H7 (cell line): ENCODE measurements at regions not wholly inside any gene's neighbourhood (a gene's known extent, or its start where the extent isn't known, plus 50 kb on each side); places are given as distances from the start of the nearest gene placed in this dataset.
"Not testable (repeated sequence)": the region's sequence is repeated elsewhere in the genome, so short reads cannot be mapped to it uniquely, and the experiment has no call there.

Experiments
- DNase-seq: peaks from one replicate; pipeline ENCODE4 v3.0.0; 2012
- H3K27me3 ChIP-seq: 2 replicates; pipeline ENCODE4 v1.6.0; 2011; ENCODE audit warnings: mild to moderate bottlenecking, low read length; ENCODE audit not compliant: control insufficient read depth, insufficient read depth
- H3K36me3 ChIP-seq: replicated peaks from 2 replicates; pipeline ENCODE4 v1.5.1; 2011; ENCODE audit warnings: low read length; ENCODE audit not compliant: control insufficient read depth, insufficient read depth
- H3K4me3 ChIP-seq: 2 replicates; pipeline ENCODE4 v1.5.1; 2011; ENCODE audit warnings: low read depth, mild to moderate bottlenecking, control low read depth, low read length, moderate library complexity; ENCODE audit not compliant: insufficient read depth

GRCh38 chr14:48738186-48738925 lies 847.8 kb downstream of the RPS29 start:
- Histone ChIP-seq H3K36me3 (peaks cover 1% of the 10 kb centered on the region; the same call in 1 of the 2 replicates), H3K4me3 (no peak overlapping the region), H3K27me3 (no peaks in the 10 kb centered on the region)
- no peak for DNase-seq

- DNase-seq: no peak
- Histone ChIP-seq H3K27me3 (no peaks in the 10 kb centered on the region), H3K36me3 (peaks cover 1% of the 10 kb centered on the region; the same call in 1 of the 2 replicates), H3K4me3 (no peak overlapping the region)
These were observed 850.6 kb downstream of the RPS29 start for GRCh38 chr14:48735607-48736006.

GRCh38 chr14:48731260-48731659 lies 854.9 kb downstream of the RPS29 start:
- DNase-seq: no peak
- Histone ChIP-seq H3K27me3 (no peaks in the 10 kb centered on the region), H3K36me3 (peaks cover 1% of the 10 kb centered on the region; the same call in 1 of the 2 replicates), H3K4me3 (no peak overlapping the region)

GRCh38 chr14:48726080-48726642 lies 860.0 kb downstream of the RPS29 start:
- no peak overlapping the region for H3K4me3 ChIP-seq
- no peaks in the 10 kb centered on the region for H3K27me3 ChIP-seq
- H3K36me3 ChIP-seq: no peaks in the 10 kb centered on the region
- no peak for DNase-seq

GRCh38 chr14:48725051-48725734 lies 861.0 kb downstream of the RPS29 start:
- no peak for DNase-seq

GRCh38 chr14:48723841-48724495 lies 862.2 kb downstream of the RPS29 start:
- Histone ChIP-seq H3K36me3 (no peaks in the 10 kb centered on the region), H3K4me3 (no peak overlapping the region), H3K27me3 (no peaks in the 10 kb centered on the region)
- no peak for DNase-seq

More at GRCh38 chr14:48725051-48725734, 861.0 kb downstream of the RPS29 start:
- no peaks in the 10 kb centered on the region for H3K36me3 ChIP-seq
- H3K4me3 ChIP-seq: no peak overlapping the region
- no peaks in the 10 kb centered on the region for H3K27me3 ChIP-seq

- H3K4me3 ChIP-seq: no peak overlapping the region
- no peak for DNase-seq
- no peaks in the 10 kb centered on the region for H3K27me3 ChIP-seq
- H3K36me3 ChIP-seq: no peaks in the 10 kb centered on the region
These were observed 871.8 kb downstream of the RPS29 start for GRCh38 chr14:48714366-48714765.

- Histone ChIP-seq H3K27me3 (no peaks in the 10 kb centered on the region), H3K4me3 (no peak overlapping the region), H3K36me3 (no peaks in the 10 kb centered on the region)
- DNase-seq: no peak
These were observed 876.0 kb downstream of the RPS29 start for GRCh38 chr14:48710133-48710532.

- Histone ChIP-seq H3K4me3 (no peak overlapping the region), H3K27me3 (no peaks in the 10 kb centered on the region), H3K36me3 (no peaks in the 10 kb centered on the region)
- no peak for DNase-seq
These were observed 876.8 kb downstream of the RPS29 start for GRCh38 chr14:48709277-48709785.

GRCh38 chr14:48704639-48705038 lies 881.5 kb downstream of the RPS29 start:
- no peak overlapping the region for H3K4me3 ChIP-seq
- no peak for DNase-seq
- no peaks in the 10 kb centered on the region for H3K36me3 ChIP-seq

GRCh38 chr14:48703728-48704467 lies 882.3 kb downstream of the RPS29 start:
- H3K27me3 ChIP-seq: no peaks in the 10 kb centered on the region
- H3K4me3 ChIP-seq: no peak overlapping the region
- no peak for DNase-seq
- H3K36me3 ChIP-seq: no peaks in the 10 kb centered on the region

More at GRCh38 chr14:48704639-48705038, 881.5 kb downstream of the RPS29 start:
- H3K27me3 ChIP-seq: no peaks in the 10 kb centered on the region

- not testable (repeated sequence) for DNase-seq, H3K27me3 ChIP-seq
These were observed 888.8 kb downstream of the RPS29 start for GRCh38 chr14:48697362-48697761.

GRCh38 chr14:48693793-48694192 lies 892.4 kb downstream of the RPS29 start:
- Histone ChIP-seq H3K36me3 (no peaks in the 10 kb centered on the region), H3K27me3 (no peaks in the 10 kb centered on the region), H3K4me3 (no peak overlapping the region)
- no peak for DNase-seq

More at GRCh38 chr14:48697362-48697761, 888.8 kb downstream of the RPS29 start:
- not testable (repeated sequence) for H3K36me3 ChIP-seq, H3K4me3 ChIP-seq

- Histone ChIP-seq H3K4me3 (no peak overlapping the region), H3K36me3 (no peaks in the 10 kb centered on the region), H3K27me3 (no peaks in the 10 kb centered on the region)
- peak; percentile 5 for DNase-seq
These were observed 895.8 kb downstream of the RPS29 start for GRCh38 chr14:48690349-48690748.
